ENCODE measurements at regions not wholly inside any gene's neighbourhood (a gene's known extent, or its start where the extent isn't known, plus 50 kb on each side); places are given as distances from the start of the nearest gene placed in this dataset.
"Not testable (repeated sequence)": the region's sequence is repeated elsewhere in the genome, so short reads cannot be mapped to it uniquely, and the experiment has no call there.

DNA sequence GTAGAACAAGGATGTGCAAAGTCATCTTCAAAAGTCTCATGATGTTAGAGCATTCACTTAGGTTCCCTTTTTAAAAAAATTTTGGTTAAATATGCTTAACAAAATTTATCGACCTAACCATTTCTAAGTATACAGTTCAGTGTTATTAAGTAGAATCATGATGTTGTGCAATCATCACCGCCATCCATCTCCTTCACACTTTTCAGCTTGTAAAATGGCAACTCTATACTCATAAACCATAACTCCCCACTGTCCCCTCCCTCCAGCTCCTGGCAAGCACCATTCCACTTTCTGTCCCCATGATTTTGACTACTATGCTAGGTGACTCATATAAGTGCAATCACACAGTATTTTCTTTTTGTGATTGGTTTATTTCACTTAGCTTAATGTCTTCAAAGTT lies 895.0 kb downstream of the TBL1XR1 start:
- no peak for DNase-seq

DNA sequence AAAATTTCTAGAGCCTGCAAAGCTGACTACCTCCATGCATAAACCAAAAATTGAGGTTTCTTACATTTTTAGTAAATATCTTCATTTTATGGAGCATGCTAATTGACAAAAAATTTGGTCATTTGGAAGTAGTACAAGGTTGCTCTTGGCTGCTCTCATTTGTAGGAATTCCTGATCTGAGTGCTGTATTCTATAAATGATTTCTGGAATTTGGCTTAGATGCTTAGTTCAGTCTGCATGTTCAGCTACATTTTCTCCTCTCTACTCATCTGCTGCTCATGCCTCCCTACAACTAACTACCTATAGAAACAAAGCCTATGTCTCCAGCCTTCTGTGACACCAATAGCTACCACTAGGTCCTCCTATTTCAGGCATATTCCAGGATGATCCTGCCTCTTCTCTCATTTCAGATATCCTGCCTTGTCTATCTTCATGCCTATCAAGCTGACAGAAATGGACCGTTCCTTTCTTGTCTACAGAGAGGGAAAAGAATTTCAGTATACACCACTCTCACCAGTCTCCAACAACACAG lies 901.1 kb downstream of the TBL1XR1 start:
- DNase-seq: no peak

DNA sequence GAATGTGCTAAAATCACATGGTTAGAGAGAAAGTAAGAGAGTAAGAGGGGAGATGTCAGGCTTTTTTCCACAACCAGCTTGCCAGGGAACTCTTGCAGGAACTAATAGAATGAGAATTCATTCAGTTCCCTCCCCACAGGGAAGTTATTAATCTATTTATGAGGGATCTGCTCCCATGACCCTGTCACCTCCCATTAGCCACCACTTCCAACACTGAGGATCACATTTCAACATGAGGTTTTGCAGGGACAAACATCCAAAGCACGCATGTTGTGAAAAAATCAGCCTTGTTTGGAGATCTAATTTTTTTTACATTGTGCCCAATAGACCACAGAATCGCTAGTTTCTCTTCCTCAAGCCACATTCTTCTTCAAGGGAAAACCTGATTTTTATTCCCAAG lies 904.0 kb downstream of the TBL1XR1 start:
- DNase-seq: no peak

DNA sequence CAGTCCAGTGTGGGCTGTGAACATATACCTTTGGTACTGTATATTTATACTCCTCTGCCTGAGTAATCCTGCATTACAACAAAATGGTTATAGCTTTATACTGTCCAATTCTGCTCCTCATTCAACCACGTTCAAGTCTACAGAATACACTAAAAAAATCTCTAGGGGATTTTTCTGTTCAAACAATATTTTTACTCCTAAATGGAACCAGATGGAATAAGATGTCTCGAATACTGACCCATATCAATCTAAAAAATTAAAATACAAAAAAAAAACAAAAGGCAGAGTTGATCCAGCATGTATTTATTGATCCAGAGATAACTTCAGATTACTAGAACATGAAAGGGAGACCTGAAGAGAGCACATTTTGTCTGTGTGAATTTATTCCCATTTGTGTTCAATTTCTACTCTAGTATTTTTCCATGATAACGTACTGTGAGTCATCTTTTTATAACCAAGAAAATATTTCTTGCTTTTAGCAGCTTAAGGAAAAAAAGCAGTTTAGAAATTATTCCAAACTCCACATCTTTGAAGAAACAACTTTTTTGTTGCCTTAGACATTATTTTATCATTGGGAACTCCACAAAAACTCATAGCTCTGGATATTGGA lies 910.7 kb downstream of the TBL1XR1 start:
- DNase-seq: no peak

DNA sequence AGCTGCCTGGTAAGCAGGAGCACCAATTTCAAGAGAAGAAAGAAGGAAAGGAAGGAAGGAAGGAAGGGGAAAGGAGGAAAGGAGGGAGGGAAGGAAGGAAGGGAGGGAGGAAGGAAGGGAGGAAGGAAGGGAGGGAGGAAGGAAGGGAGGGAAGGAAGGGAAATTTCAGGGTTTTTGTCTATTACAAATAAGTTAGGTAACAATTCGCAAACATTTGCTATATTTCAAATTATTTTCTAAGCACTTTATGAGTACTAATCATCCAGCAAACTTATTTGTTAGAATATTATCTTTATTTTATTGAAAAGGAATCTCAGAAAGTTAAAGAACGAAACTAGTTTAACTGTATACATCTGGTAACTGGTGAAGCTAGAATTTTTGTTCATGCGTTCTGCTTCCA lies 921.7 kb downstream of the TBL1XR1 start:
- DNase-seq: no peak

DNA sequence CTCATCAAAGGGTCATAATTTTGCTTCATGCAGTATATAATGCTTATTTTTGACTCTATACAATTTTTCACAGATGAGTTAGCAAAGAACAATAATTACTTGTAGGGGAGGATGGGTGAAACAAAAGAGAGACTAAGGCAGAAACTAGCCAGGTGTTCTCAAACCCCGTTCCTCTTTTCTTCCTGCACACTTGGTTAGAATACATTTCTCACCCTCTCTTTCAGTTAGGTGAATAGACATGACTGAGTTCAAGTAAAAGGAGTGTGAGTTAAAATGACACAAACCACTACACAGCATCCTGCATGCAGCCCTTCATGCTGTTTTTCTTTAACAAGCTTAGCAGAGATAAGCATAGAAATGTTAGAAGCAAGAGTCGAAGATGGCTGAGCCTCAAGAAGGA lies 922.2 kb downstream of the TBL1XR1 start:
- DNase-seq: no peak

DNA sequence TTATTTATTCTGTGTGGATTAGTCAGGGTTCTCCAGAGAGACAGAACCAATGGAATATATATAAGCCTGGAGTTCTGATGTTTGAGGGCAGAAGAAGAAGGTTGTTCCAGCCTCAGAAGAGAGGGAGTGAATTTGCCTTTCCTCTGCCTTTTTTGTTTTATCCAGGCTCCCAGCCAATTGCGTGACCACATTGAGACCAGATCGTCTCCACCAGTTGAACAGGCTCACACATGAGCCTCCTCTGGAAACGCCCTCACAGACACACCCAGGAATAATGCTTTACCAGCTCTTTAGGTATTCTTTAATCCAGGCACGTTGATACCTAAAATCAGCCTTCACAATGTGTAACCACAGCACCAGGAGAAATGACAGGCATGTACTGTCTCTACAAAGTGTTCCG lies 923.1 kb downstream of the TBL1XR1 start:
- DNase-seq: no peak

DNA sequence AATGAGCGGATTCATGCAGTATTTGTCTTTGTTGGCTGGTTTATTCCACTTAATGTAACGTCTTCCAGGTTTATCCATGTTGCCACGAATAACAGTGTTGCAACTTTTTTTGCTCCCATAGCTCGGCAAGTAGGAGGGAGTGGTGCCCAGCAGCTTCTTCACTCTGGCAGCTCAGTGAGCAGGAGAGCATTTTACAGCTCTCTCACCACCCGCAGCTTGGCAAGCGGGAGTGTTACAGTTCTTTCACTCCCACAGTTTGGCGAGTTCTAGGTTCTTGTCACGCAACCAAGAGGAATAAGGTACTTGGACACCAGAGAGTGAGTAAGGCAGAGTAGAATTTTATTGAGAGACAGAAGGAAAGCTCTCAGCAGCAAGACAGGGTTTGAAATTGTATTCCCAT lies 935.2 kb downstream of the TBL1XR1 start:
- no peak for DNase-seq

DNA sequence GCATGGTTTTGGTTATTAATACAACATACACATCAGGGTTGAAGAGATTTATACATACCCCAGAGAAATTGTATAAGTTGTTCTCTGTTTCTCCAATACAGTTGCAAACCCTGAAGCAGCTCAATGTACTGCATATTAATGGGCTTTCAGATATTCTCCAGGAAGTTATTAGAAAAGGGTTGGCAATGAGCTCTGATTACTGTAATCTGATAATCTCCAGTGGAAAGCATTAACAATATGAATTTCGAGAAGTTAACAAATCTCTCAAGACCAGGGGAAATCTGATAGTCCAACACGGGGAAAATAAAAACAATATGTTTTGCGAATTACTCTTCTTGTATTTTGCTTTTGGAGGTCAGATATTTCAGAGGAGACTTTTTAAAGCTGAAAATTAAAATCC lies 950.1 kb downstream of the TBL1XR1 start:
- no peak for DNase-seq

DNA sequence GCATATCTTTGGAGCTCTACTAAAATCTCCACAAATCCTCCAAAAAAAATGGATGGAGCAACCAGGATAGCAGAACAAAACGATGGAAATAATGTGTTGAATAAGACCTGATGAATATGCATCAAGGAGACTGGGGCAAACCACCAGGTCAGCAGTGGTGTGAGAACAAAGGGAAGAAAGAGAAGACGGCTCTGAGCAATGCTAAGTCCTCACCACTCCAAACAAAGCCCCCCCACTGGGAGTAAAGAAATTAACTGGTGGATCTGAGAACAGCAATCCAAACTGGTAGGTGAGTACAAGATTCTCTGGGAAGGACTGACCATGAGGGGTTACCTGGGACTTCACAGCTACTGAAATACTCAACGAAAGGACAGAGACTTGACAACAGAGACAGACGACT lies 977.3 kb downstream of the TBL1XR1 start:
- no peak for DNase-seq

DNA sequence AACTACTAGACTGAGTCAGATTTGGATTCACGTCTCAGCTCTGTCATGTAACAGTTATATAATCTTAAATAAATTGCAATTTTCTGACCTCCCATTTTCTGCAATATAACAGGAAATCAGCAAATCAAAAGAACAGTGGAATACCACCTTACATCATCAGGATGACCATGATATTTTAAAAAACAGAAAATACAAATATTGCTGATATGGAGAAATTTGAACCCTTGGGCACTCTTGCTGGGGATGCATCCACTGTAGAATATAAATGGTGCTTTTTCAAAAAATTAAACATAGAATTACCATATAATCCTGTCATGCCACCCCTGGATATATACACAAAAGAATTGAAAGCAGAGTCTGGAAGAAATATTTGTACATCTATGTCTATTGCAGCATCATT lies 982.5 kb downstream of the TBL1XR1 start:
- no peak for DNase-seq

DNA sequence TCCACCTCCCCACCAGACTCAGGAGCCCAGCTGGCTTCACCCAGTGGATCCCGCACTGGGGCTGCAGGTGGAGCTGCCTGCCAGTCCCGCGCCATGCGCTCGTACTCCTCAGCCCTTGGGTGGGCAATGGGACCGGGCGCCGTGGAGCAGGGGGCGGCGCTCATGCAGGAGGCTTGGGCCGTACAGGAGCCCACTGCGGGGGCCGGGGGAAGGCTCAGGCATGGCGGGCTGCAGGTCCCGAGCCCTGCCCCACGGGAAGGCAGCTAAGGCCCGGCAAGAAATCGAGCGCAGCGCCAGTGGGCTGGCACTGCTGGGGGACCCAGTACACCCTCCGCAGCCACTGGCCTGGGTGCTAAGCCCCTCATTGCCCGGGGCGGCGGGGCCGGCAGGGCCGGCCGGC lies 984.0 kb downstream of the TBL1XR1 start:
- DNase-seq: not testable (repeated sequence)

DNA sequence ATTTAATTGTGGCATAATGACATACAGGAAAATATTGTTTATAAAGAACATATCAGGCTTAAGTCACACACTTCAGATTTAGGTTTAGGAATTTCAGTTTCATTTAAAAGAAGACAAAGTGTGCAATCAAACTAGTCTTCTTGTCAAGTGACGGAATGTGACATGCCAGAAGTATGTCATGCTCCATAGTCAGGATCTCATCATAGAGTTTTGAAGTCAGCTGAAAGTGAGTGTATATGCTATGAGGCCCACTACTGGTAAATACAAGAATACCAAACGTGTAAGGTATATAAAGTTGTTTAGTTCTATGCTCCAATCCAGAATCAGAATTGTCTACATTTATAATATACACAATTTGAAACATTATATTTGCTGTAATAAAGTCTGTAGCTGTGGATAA lies 988.4 kb downstream of the TBL1XR1 start:
- no peak for DNase-seq

DNA sequence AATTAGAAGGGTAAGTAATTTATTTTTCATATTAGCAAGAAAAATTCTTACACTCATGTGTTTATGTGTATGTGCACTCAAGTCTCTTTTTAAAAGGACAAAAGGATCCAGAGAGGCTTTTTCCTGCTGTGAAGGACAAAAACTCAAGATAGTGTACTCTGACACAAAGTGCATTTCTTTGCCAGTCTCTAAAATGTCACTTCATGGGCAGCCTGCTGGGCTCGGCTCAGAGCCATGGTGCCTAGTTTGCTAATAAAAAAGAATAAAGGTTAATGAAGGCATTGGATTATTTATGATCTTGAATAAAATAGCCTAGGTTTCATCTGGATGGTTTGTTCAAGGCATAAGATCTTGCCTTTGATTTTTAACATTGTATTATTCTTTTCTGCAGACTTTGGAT lies 989.0 kb downstream of the TBL1XR1 start:
- no peak for DNase-seq

DNA sequence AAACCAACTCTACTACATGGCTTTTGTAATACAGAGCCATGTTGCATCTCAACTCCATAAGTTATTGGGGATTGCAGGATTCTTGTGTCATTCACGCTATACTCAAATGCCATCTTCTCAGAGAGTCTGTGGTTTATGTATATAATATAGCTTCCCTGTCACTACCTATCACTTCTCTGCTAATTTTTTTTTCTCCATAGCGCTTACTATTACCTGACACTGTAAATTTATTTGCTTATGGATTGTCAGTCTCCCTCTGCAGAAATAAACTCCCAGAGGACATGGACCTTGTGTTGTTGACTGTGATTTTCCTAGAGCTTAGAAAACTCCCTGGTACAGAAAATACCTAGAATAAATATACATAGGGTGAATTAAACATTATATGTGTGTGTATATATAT lies 990.5 kb downstream of the TBL1XR1 start:
- no peak for DNase-seq

DNA sequence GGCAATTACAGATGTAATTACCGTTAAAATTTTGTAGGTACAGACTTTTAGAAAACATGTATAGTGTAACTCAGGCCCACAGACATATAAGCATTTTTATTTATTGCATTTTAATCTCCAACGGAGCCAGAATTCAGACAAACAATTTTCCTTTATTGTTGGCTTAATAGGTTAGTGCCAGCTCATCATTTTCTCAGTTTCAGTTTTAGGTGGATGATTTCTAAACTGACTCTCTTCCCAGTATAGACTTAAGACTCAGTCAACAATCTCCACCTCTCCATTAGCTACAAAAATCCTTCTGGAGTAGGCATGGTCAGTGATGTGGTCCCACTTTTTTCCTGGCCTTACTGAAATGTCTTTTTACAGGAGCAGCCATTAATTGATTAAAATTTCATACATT lies 994.6 kb downstream of the TBL1XR1 start:
- no peak for DNase-seq

DNA sequence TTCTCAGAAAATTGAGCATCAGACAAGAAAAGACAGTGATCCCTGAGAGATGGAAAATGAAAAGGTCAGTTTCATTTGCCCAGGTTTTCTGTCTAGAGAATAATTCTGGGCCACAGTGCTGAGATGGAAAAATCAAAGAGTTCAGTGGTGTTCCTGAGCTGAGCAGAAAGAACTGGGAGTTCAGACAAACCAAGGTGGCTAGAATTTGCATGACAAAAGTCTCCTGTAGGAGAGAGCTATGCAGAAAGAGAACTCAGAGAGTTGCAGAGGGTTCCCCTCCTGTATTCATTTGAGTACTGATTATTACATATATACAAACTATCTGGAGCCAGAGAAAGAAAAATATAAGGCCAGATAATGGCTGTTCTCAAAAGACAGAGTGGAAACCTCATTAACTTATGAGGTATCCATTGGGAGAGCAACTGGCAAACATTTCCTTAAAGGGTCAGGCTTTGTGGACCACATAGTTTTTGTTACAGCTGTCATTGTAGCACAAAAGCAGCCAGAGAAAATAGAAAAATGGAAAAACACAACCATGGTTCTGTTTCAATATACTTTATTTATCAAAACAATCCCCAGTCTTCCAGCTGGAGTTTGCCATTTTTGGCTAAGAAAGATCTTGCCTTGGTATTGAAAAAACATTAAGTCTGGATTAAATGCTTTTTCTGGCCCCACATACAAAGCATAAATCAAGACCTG lies 1004.1 kb downstream of the TBL1XR1 start:
- DNase-seq: no peak

DNA sequence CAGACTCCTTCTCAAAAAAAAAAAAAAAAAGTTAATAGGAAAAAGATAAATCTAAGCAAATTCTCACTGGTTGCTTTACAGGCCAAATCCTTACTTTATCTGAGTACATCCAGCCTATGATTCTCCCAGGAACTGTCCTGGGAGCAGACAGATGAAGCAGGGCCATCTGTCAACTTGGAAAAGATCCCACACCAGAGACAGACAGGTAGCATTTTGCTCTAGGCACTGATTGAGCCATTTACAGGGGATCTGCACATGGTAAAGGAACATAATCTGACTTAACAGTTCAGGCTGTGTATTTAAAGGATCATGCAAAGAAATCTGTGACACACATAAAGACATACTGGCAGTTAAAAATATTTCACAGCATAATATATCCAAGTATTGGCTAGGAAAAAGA lies 1006.5 kb downstream of the TBL1XR1 start:
- no peak for DNase-seq

DNA sequence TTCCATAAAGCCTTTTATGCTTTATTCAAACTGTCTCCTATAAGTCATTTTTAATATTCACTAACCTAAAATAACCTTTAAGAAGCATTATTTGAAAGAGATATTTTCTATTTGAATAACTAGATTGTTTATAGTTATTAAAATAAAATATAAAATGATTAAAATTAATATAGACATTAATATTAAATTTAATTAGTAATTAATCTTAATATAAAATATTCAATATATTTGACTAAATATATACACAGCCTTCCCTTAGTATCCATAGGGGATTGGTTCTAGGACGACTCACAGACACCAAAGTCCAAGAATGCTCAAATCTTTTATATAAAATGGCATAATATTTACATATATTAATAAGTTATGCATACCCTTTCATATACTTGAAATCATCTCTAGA lies 1014.1 kb downstream of the TBL1XR1 start:
- DNase-seq: no peak

DNA sequence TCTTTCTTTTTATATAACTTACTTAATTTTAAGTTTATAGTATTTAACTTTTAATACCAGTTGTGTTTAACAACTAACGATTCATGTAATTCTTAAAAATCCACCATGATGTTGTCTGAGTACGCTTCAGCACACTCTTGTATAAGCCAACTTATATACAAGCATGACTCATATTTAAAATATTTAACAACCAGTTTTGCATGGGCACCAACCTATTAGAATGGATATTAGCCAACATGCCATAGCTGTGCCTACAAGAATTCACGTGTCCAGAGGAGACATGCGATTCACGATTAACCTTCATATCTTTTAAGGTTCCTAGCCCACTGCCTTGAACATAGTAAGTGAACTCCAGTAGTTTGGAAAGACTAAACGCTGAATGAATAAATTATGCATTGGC lies 1023.2 kb downstream of the TBL1XR1 start:
- DNase-seq: no peak

DNA sequence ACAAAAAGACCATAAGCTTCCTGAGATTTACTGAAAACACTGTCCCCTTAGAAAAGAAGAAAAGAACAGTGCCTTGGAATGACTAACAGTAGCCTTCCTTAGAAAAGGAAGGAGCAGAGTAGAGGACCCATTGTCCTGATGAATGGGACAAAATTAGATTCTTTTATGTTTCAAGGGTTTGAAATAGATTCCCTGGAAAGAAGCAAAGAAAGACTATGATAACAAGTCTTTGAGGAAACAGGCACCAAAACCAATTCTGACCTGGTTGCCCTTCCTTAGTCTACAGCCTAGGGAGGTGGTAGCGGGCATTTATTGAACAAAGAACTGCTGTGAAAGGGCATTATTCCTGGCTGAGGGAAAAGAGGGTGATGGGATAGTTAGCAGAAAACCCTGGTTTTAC lies 1024.8 kb downstream of the TBL1XR1 start:
- DNase-seq: no peak

DNA sequence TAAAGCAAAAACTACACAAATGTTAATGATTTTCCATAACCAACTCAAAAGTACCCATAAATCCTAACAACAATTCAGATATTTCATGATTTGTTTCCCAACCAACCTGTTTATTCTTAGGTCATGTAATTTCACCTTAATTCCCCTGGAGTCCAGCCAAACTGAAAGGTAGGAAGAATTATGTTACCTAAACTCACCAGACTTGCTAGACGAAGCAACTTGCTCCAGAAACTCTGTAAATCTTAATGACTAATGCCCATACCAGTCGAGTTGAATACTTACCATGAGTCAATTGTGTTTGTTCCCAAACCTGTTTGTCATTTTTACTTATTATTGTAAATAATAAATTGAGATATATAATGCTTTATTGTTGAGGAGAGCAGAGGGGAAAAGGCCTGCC lies 1030.0 kb downstream of the TBL1XR1 start:
- no peak for DNase-seq

DNA sequence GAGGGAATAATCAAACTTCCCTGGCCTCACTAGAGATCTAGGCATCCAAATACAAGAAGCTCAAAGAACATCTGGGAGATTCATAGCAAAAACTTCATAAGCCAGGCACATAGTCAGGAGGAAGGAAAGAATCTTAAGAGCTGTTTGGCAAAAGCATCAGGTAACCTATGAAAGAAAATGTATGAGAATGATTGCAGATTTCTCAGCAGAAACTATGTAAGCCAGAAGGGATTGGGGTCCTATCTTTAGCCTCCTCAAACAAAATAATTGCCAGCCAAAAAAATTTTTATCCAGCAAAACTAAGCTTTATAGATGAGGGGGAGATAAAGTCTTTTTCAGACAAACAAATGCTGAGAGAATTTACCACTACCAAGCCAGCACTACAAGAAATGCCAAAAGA lies 1036.3 kb downstream of the TBL1XR1 start:
- no peak for DNase-seq

DNA sequence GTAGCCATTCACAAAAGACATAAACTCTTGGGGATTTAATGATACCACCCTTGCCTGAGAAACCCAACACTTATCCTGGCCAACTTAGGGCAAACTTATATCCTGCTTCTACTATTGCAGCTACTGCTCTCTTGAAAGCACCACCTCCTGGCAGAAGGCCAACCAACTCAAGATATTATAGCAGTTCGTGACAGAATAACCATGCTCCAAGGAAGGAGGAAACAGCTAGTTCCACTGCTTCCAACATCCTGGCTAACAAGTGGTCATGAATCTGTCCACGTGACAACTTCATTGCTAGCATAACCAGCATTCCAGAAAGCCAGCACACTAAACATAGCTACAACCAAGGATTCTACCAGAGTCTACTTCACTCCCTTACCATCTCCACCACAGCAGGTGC lies 1037.5 kb downstream of the TBL1XR1 start:
- no peak for DNase-seq

DNA sequence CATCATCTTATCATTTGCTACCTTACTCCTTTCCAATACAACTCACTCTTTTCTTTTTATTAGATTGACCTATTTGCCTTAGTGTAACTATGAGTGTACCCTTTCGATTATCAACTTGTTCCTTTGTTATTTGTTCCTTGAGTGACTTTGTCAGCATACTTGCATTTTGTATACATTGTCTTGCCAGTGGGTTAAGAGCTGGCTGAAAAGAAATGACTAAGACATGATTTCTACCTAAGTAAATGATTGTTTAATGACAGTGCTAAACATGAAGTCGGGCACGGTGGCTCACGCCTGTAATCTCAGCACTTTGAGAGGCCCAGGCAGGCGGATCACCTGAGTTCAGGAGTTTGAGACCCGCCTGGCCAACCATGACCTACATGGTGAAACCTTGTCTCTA lies 1042.3 kb downstream of the TBL1XR1 start:
- no peak for DNase-seq

All from activated CD4-positive, alpha-beta T cell treated with anti-CD3 and anti-CD28 coated beads for 4 hours (primary cell).